Central memory CD8-positive, alpha-beta T cell (primary cell): ENCODE measurements at regions not wholly inside any gene's neighbourhood (a gene's known extent, or its start where the extent isn't known, plus 50 kb on each side); places are given as distances from the start of the nearest gene placed in this dataset.

Experiments
- ATAC-seq: fragments of 150-1000 bp; cut with Tn5 transposase; replicated peaks from 2 replicates; pipeline ENCODE4 v1.10.0; 2022; ENCODE audit warnings: mild to moderate bottlenecking, moderate FRiP score, moderate number of reproducible peaks; ENCODE audit not compliant: poor library complexity, severe bottlenecking; ENCODE audit errors: extremely low read depth
- DNase-seq, 2 donors: peaks; one replicate each; pipeline ENCODE4 v3.0.0; 2021; ENCODE audit warnings: low spot score in 2 of 2
- H3K27ac Mint-ChIP-seq: one replicate; pipeline ENCODE4 v1.8.0; 2022; ENCODE audit warnings: low read depth, mild to moderate bottlenecking, moderate library complexity, mixed read lengths
- H3K27me3 Mint-ChIP-seq: one replicate; pipeline ENCODE4 v1.8.0; 2022; ENCODE audit warnings: mixed read lengths
- H3K36me3 Mint-ChIP-seq: one replicate; pipeline ENCODE4 v1.8.0; 2022; ENCODE audit warnings: mild to moderate bottlenecking, moderate library complexity, mixed read lengths; ENCODE audit not compliant: insufficient read depth
- H3K4me1 Mint-ChIP-seq: one replicate; pipeline ENCODE4 v1.8.0; 2022; ENCODE audit warnings: mixed read lengths
- H3K4me3 Mint-ChIP-seq: one replicate; pipeline ENCODE4 v1.8.0; 2022; ENCODE audit warnings: mild to moderate bottlenecking, moderate library complexity, mixed read lengths
- H3K9me3 Mint-ChIP-seq: one replicate; pipeline ENCODE4 v1.8.0; 2022; ENCODE audit warnings: mixed read lengths

DNA sequence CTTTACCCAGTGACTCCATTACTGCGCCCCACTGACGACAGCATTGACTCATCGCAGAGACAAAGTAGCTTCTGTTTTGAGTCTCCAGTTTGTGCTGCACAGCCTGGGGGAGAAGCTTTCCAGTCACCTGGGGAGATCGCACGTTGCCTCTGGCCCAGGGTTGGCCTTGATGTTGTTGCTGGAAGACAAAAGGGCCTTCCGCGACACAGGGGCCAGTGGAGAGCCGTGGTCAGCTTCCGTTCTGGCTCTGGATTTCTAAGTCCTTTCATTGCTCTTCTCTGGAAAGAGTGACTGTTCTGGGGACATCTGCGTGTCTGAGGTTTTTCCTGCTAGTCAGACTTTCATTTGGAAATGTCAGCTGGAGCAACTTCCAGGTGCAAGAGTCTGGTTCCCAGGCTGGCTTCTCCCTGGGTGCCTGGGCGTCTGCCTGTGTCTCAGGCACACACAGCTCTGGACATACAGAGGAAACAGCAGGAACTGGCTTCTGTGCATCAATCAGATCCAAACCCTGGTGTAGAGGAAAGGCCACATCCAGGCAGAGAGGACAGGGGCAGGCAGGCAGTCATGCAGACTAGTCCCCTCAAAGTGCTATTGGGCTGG lies 257.0 kb downstream of the SIPA1L2 start:
- no peak for ATAC-seq
- no peak for DNase-seq
- Mint-ChIP-seq H3K36me3 (no peaks in the 10 kb centered on the region), H3K4me1 (no peaks in the 10 kb centered on the region), H3K9me3 (no peaks in the 10 kb centered on the region), H3K27ac (no peak overlapping the region), H3K4me3 (no peak overlapping the region), H3K27me3 (no peaks in the 10 kb centered on the region)

DNA sequence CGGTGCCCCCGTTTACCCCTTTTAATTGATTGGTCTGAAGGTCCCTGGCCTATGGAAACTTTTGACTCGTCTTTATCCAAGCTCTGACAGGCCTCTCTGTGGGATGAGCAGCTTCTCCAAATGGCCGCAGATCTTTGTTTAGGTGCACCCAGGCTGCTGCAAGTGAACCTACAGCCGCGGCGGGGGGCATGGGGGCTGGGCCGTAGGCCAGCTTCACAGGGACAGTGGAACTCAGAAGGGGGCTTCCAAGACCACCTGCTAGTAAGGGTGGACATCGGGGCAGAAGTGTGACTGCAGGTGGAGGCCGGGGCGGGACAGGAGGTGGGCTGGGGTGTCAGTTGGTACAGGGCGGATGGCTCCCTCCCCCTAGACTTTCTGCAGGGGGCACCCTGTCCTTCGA lies 257.5 kb downstream of the SIPA1L2 start:
- DNase-seq (no peak), ATAC-seq (no peak)
- H3K27ac Mint-ChIP-seq = no peak overlapping the region
- H3K36me3 Mint-ChIP-seq = no peaks in the 10 kb centered on the region
- H3K27me3 Mint-ChIP-seq = no peaks in the 10 kb centered on the region
- H3K4me1 Mint-ChIP-seq = no peaks in the 10 kb centered on the region
- H3K9me3 Mint-ChIP-seq = no peaks in the 10 kb centered on the region
- H3K4me3 Mint-ChIP-seq = no peak overlapping the region

DNA sequence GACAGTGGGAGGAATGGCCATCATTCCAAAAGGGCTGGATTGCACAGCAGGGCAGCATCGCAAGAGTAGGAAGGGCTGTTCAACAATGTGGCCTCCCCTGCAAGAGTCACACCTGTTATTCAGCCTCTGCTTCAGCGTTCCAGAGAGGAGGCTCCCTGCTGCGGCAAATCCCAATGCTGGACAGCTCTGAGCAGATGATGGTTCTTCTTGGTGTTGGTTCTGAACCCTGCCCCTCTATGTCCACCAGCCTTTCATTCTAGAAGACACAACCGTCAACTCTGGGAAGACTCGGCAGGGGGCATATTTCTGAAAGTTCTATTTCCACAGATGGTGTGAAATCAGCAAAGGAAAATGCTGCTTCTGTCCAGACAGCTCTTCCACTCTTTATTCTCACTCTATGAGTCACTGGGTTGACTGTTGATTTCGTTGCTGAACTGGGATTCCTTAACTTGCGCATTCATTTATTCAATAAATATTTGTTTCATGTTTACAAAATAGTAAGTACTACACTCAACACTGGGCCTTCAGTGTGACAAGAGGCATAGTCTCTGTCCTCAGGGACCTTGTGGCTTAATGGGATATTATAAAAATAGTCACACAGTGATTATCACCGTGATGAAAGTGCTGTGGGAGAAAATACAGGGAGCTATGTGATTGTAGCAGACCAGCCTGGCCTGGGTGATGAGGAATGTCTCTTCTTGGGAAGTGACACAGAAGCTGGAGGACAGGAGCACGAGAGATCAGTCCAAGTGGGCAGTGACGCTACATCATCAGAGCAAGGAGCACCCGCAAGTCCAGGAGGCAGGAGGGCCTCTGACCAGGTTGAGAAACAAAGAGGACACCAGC lies 260.3 kb downstream of the SIPA1L2 start:
- H3K27me3 Mint-ChIP-seq = no peaks in the 10 kb centered on the region
- ATAC-seq = no peak
- no peaks in the 10 kb centered on the region for H3K4me1 Mint-ChIP-seq
- no peaks in the 10 kb centered on the region for H3K9me3 Mint-ChIP-seq
- H3K36me3 Mint-ChIP-seq = no peaks in the 10 kb centered on the region
- H3K27ac Mint-ChIP-seq = no peak overlapping the region
- no peak for DNase-seq
- no peak overlapping the region for H3K4me3 Mint-ChIP-seq

DNA sequence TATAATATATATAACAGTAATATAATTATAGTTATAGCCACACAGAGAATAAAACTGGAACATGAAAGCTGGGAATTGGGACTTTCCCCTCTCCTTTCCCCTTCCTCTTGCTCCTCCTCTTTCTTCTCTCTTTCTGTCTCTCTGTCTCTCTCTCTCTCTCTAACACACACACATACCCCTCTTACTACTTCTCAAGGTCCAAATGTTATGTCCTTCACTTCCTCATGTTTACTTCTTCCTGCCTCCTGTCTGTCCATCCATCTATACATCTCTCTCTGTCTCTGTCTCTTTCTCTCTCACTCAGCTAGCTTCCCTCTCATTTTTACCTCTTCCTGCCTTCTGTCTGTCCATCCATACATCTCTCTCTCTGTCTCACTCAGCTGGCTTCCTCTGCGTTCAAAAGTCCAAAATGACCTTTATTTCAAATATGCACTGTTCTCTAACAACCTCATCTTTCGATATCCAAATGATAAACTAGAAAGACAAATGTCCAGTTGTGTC lies 261.1 kb downstream of the SIPA1L2 start:
- Mint-ChIP-seq H3K9me3 (no peaks in the 10 kb centered on the region), H3K4me1 (no peaks in the 10 kb centered on the region), H3K27me3 (no peaks in the 10 kb centered on the region), H3K27ac (no peak overlapping the region), H3K36me3 (no peaks in the 10 kb centered on the region), H3K4me3 (no peak overlapping the region)
- ATAC-seq (no peak), DNase-seq (no peak)

DNA sequence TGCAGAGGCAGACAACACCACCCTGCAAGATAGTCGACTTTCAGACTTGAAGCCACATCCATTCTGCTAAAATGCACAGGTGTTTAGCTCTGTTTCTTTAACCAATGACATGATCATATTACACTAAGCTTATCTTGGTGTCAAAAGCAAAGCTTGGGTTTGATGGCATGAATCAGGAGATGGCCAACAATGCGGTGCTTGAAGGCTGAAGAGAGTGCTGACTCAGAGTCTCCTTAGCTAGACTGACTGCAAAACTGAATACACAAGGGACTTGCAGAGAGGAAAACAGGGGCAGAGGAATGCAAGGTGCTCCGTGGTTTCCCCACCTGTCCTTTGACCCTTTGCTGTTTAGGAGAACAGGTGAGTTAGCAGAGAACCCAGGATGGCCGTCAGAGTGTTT lies 262.6 kb downstream of the SIPA1L2 start:
- H3K4me1 Mint-ChIP-seq = no peaks in the 10 kb centered on the region
- H3K36me3 Mint-ChIP-seq = no peaks in the 10 kb centered on the region
- H3K27me3 Mint-ChIP-seq = no peaks in the 10 kb centered on the region
- DNase-seq (no peak), ATAC-seq (no peak)
- H3K9me3 Mint-ChIP-seq = no peaks in the 10 kb centered on the region
- no peak overlapping the region for H3K4me3 Mint-ChIP-seq
- H3K27ac Mint-ChIP-seq = no peak overlapping the region

DNA sequence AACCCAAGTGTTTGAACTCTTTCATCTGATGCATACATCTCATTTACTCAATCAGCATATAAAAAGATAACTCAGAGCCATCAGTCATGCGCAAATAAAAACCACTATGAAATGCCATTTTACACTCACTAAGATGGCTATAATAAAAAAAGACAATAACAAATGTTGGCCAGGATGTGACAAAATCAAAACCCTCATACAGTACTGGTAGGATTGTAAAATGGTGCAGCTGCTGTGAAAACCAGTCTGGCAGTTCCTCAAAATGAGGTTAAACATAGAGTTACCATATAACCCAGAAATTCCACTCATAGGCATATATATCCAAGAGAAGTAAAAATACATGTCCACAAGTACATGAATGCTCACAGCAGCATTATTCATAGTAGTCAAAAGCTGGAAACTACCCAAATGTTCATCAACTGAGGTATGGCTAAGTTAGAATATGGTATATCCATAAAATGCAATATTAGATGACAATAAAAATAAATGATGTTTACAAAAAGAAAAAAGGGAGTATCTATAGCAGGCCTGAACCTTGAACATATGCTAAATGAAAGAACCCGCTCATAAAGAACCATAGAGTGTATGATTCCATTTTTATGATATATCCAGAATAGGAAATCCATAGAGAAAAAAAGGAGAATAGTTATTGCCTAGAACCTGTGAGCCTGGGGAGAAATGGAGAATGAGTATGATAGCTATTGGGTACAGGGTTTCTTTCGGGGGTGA lies 265.1 kb downstream of the SIPA1L2 start:
- no peaks in the 10 kb centered on the region for H3K27me3 Mint-ChIP-seq
- DNase-seq (no peak), ATAC-seq (no peak)
- no peaks in the 10 kb centered on the region for H3K36me3 Mint-ChIP-seq
- H3K27ac Mint-ChIP-seq = no peak overlapping the region
- no peaks in the 10 kb centered on the region for H3K4me1 Mint-ChIP-seq
- H3K9me3 Mint-ChIP-seq = no peaks in the 10 kb centered on the region
- no peak overlapping the region for H3K4me3 Mint-ChIP-seq

DNA sequence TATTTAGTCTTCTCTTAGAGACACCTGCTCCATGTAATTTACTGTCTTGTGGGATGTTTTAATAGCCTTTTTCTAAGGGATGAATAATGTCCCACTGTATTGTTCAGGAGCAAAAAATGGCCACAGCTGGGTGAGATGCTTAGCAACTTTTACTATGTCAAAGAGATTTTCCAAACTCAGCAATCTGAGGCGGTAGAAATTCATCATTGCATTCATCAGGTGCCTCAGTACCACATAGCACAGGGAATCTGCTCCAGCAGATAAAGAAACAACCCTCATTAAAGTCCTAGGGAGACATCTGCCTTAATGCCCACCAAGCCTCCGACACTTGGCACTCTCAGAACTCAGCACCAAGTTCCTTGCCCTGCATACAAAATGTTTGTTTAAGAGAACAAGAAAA lies 266.9 kb downstream of the SIPA1L2 start:
- no peak overlapping the region for H3K4me3 Mint-ChIP-seq
- H3K4me1 Mint-ChIP-seq = no peaks in the 10 kb centered on the region
- no peaks in the 10 kb centered on the region for H3K36me3 Mint-ChIP-seq
- ATAC-seq (no peak), DNase-seq (no peak)
- H3K27ac Mint-ChIP-seq = no peak overlapping the region
- no peaks in the 10 kb centered on the region for H3K27me3 Mint-ChIP-seq
- H3K9me3 Mint-ChIP-seq = no peaks in the 10 kb centered on the region

DNA sequence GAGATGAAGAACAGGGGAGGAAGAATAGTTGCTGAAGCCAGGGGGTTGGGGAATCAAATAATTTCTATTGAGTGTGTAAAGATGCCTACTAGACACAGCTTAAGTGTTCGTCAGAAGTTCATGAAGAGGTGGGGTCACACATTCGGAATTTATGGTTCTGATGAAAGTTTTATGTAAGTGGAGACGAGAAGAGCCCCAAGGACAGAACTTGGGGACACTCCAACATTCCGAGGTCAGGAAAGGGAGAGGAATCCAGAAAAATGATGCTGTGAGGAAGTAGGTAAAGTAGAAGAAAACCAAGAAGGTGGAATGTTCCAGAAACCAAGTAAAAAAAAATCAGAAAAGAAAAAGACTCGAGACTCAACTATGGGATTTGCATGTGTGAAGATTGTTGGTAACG lies 272.5 kb downstream of the SIPA1L2 start:
- Mint-ChIP-seq H3K27me3 (peaks cover 31% of the 10 kb centered on the region), H3K9me3 (no peaks in the 10 kb centered on the region), H3K27ac (no peak overlapping the region), H3K36me3 (no peaks in the 10 kb centered on the region), H3K4me3 (no peak overlapping the region), H3K4me1 (no peaks in the 10 kb centered on the region)
- ATAC-seq (no peak), DNase-seq (no peak)

DNA sequence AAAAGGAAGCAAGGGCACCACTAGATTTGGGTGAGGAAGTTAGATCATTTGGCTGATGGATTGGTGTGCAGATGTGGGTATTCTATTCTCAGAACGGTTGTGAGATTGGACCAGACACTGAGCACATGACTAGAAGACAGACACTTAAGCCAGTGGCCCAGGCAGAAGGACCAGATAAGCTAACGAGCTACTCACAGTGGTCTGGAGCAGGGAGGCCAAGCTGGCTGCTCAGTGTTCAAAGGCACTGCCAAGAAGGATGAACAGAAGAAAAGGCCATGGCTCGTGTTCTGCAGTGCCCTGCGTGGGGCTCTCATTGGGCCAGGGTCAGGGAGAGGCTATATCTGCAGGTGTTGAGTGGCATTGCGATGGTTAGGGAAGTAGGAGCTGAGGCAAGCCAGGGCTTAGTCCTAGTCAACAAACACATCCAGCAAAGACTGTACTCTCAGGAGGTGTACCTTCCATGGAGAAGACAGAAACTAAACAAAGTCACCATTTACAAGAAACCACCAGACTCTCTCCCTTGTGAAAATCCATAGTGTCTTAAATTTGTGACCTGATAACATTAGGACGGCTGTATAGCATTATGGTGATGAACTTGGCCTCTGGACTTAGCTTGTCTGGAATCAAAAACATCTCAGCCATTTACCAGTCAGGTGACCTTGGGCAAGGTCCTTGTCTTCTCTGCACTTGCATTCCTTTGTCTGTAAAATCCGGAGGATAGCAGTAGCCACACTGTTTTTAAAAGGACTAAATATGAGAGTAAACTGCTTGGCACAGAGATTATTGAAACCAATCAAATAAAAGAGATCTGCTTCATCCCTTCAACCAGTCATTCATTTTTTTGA lies 274.5 kb downstream of the SIPA1L2 start:
- Mint-ChIP-seq H3K4me1 (no peaks in the 10 kb centered on the region), H3K36me3 (no peaks in the 10 kb centered on the region), H3K4me3 (no peak overlapping the region), H3K27me3 (peaks cover 40% of the 10 kb centered on the region), H3K27ac (no peak overlapping the region), H3K9me3 (no peaks in the 10 kb centered on the region)
- no peak for DNase-seq
- no peak for ATAC-seq

DNA sequence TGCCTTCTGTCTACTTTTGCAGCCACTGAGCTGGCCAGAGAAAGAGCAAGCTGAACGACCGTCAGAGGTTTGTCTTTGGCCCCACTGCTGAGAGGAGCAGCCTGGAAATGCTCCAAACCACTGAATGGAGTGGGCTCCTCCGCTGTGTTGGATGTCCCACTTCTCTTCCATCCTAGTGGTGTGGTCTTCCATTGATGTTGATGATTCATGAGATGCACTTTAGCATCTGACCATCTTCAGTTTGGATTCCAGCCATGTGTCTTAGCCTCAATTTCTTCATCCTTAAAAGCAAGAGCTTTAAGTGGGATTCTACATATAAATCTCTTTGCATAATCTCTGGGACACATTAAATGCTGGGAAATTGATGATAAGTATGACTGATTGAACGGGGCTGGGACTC lies 276.9 kb downstream of the SIPA1L2 start:
- no peak overlapping the region for H3K27ac Mint-ChIP-seq
- no peaks in the 10 kb centered on the region for H3K9me3 Mint-ChIP-seq
- DNase-seq (no peak), ATAC-seq (no peak)
- no peak overlapping the region for H3K4me3 Mint-ChIP-seq
- no peaks in the 10 kb centered on the region for H3K36me3 Mint-ChIP-seq
- no peaks in the 10 kb centered on the region for H3K4me1 Mint-ChIP-seq
- peaks cover 57% of the 10 kb centered on the region for H3K27me3 Mint-ChIP-seq

DNA sequence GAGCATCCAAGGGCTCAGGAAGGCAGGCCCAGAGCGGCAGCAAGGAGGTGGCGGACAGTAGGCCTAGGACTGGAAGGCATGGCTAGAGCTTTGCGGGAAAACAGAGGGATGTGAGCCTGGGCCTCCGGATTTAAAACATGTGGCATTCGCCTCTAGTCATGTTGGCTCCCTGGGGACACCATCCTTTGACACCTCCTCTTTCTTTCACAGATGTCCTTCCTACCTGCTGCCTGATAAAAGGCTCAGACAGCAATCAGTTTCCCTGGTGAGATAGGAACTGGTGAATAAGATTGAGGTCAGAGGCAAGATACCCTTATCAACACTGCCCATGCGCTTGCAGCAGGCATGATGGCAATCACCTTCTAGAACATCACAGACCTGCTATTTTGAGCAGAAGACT lies 277.6 kb downstream of the SIPA1L2 start:
- ATAC-seq = no peak
- Mint-ChIP-seq H3K27ac (no peak overlapping the region), H3K36me3 (no peaks in the 10 kb centered on the region), H3K9me3 (no peaks in the 10 kb centered on the region), H3K4me1 (no peaks in the 10 kb centered on the region), H3K4me3 (no peak overlapping the region), H3K27me3 (peaks cover 57% of the 10 kb centered on the region)
- no peak for DNase-seq

DNA sequence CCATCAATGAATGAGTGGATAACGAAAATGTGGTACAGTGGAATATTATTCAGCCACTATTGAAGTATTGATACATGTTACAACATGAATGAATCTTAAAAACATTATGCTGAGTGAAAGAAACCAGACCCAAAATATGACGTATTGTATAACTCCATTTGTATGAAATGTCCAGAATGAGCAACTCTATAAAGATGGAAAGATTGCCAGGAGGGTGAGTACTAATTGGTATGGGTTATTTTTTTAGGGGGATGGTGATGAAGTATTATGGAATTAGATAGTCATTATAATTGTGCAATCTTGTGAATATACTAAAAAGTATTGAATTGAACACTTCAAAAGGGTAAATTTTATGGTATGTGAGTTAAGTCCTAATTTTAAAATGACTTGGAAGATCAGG lies 278.6 kb downstream of the SIPA1L2 start:
- H3K4me1 Mint-ChIP-seq = no peaks in the 10 kb centered on the region

More for the DNA sequence above, 278.6 kb downstream of the SIPA1L2 start:
- no peak overlapping the region for H3K27ac Mint-ChIP-seq
- DNase-seq (no peak), ATAC-seq (no peak)
- H3K27me3 Mint-ChIP-seq = peaks cover 57% of the 10 kb centered on the region
- H3K9me3 Mint-ChIP-seq = no peaks in the 10 kb centered on the region
- no peaks in the 10 kb centered on the region for H3K36me3 Mint-ChIP-seq
- no peak overlapping the region for H3K4me3 Mint-ChIP-seq
